Peyer's patch (tissue), 4 donors: ENCODE measurements at regions not wholly inside any gene's neighbourhood (a gene's known extent, or its start where the extent isn't known, plus 50 kb on each side); places are given as distances from the start of the nearest gene placed in this dataset.

Source experiments
- CTCF ChIP-seq, 6 experiments: fragments of 450-650 bp in 4 of 6; fragments of 200-600 bp in 2 of 6; sonication (generic) in 1 of 6; IDR thresholded peaks; one replicate each; pipeline ENCODE4 v1.5.1; 2017 to 2019; ENCODE audit warnings: antibody characterized with exemption in 6 of 6, mild to moderate bottlenecking in 3 of 6, moderate library complexity in 1 of 6
- POLR2A ChIP-seq, 2 donors: fragments of 450-650 bp; IDR thresholded peaks; one replicate each; pipeline ENCODE4 v1.5.1; 2017; ENCODE audit warnings: antibody characterized with exemption in 2 of 2, mild to moderate bottlenecking in 2 of 2, moderate library complexity in 2 of 2

- TF ChIP-seq CTCF (IDR thresholded peaks at IDR 0.05) (no peak), POLR2A (IDR thresholded peaks at IDR 0.05) (no peak)
Observed at GRCh38 chr1:222028116-222028515, 286.2 kb upstream of the DUSP10 start.
